Transverse colon (tissue), 4 donors: ENCODE measurements at regions not wholly inside any gene's neighbourhood (a gene's known extent, or its start where the extent isn't known, plus 50 kb on each side); places are given as distances from the start of the nearest gene placed in this dataset.

Experiments
- DNase-seq: peaks from one replicate; pipeline ENCODE4 v3.0.0-alpha.2; 2019
- H3K27ac ChIP-seq, 4 donors: fragments of 200-600 bp; sonication (generic); 2 replicates each; pipeline ENCODE4 v1.5.1; 2016 to 2018; ENCODE audit warnings: inconsistent platforms in 4 of 4
- H3K27me3 ChIP-seq: fragments of 200-600 bp; sonication (generic); 2 replicates; pipeline ENCODE4 v1.5.1; 2017; ENCODE audit warnings: inconsistent platforms
- H3K36me3 ChIP-seq, 4 donors: fragments of 200-600 bp; sonication (generic); 2 replicates each; pipeline ENCODE4 v1.5.1; 2017 to 2019; ENCODE audit warnings: inconsistent platforms in 4 of 4
- H3K4me1 ChIP-seq, 4 donors: fragments of 200-600 bp; sonication (generic); 2 replicates each; pipeline ENCODE4 v1.5.1; 2017 to 2020; ENCODE audit warnings: inconsistent platforms in 4 of 4
- H3K4me3 ChIP-seq, 4 donors: fragments of 200-600 bp; sonication (generic); 1 replicate in 1 of 4; 2 replicates in 3 of 4; pipeline versions ENCODE4 v1.5.1 to v1.6.1; 2017 to 2019; ENCODE audit warnings: inconsistent platforms in 4 of 4
- H3K9me3 ChIP-seq, 2 donors: fragments of 200-600 bp; sonication (generic); 2 replicates each; pipeline ENCODE4 v1.5.1; 2017 to 2019; ENCODE audit warnings: inconsistent platforms in 2 of 2
- CTCF ChIP-seq, 5 experiments: fragments of 200-600 bp in 3 of 5; fragments of 450-650 bp in 2 of 5; sonication (generic) in 3 of 5; IDR thresholded peaks; 1 replicate in 2 of 5; 2 replicates in 3 of 5; pipeline ENCODE4 v1.5.1; 2016 to 2017; ENCODE audit warnings: antibody characterized with exemption in 5 of 5, inconsistent platforms in 3 of 5, mild to moderate bottlenecking in 2 of 5, moderate library complexity in 1 of 5
- EP300 ChIP-seq: sonication (generic); formaldehyde crosslinking; IDR thresholded peaks from one replicate; pipeline ENCODE4 v1.6.1; 2017; ENCODE audit warnings: antibody characterized with exemption, low read depth
- POLR2A ChIP-seq: fragments of 450-650 bp; IDR thresholded peaks from one replicate; pipeline ENCODE4 v1.6.1; 2016; ENCODE audit warnings: antibody characterized with exemption, mild to moderate bottlenecking, moderate library complexity
- POLR2AphosphoS5 ChIP-seq, 3 donors: sonication (generic); formaldehyde crosslinking; IDR thresholded peaks; one replicate each; pipeline ENCODE4 v1.6.1; 2016; ENCODE audit warnings: antibody characterized with exemption in 3 of 3
- WGBS, 2 donors: methylation state at CpG; one replicate each; pipeline ENCODE4 v1.1.5; 2018; ENCODE audit warnings: low coverage in 1 of 2; 5-methylcytosine and 5-hydroxymethylcytosine counted together
- in situ Hi-C, 4 donors: fragments of 200-750 bp; cut with MboI; loops; one replicate each; pipeline versions ENCODE4 v1.15.0 to v1.15.1; 2017; ENCODE audit warnings: low sequenced_read_pairs in 3 of 4, low pct_ligation_motif_present in 1 of 4, low pct_unique_long_range_greater_than_20kb in 1 of 4
- intact Hi-C: fragments of 100-400 bp; cut with DNase I; formaldehyde crosslinking; loops from one replicate; pipeline ENCODE4 v1.15.1; 2023; ENCODE audit warnings: low total_unique reads

GRCh38 chr2:241935774-241936173 lies 66.2 kb downstream of the RTP5 start:
- DNase-seq, result no peak
- no peaks in the 10 kb centered on the region for H3K27me3 ChIP-seq
- no peak overlapping the region for H3K4me3 ChIP-seq
- H3K9me3 ChIP-seq, result no peaks in the 10 kb centered on the region
- H3K27ac ChIP-seq, result no peak overlapping the region
- H3K4me1 ChIP-seq, result peaks cover 12 to 17% (median 14%) of the 10 kb centered on the region in 4 donors
- intact Hi-C loops, result no loop called here
- TF ChIP-seq EP300, result no peak
- TF ChIP-seq CTCF (IDR thresholded peaks at IDR 0.05), result no peak
- no peak for TF ChIP-seq POLR2A
- no peak for TF ChIP-seq POLR2AphosphoS5 (IDR thresholded peaks at IDR 0.05)
- in situ Hi-C loops, result no loop called here
- WGBS, 2 donors, result 91 to 92% methylated on average over 4 to 6 of the region's 6 CpGs
- no peaks in the 10 kb centered on the region for H3K36me3 ChIP-seq

- H3K27me3 ChIP-seq, result no peaks in the 10 kb centered on the region
- no peak for DNase-seq
- no peaks in the 10 kb centered on the region for H3K36me3 ChIP-seq
- H3K27ac ChIP-seq, result no peak overlapping the region
- 86% methylated on average over 55 of the region's 55 CpGs; no CpG with 5 or more reads in 1 of the 2 donors for WGBS, 2 donors
- in situ Hi-C loops, result no loop called here
- H3K4me3 ChIP-seq, result no peak overlapping the region
- no peaks in the 10 kb centered on the region for H3K9me3 ChIP-seq
- intact Hi-C loops, result no loop called here
- peaks cover 12 to 17% (median 14%) of the 10 kb centered on the region in 4 donors for H3K4me1 ChIP-seq
- TF ChIP-seq POLR2A, result no peak
- no peak for TF ChIP-seq EP300
- no peak for TF ChIP-seq POLR2AphosphoS5 (IDR thresholded peaks at IDR 0.05)
- no peak for TF ChIP-seq CTCF (IDR thresholded peaks at IDR 0.05)
Observed at GRCh38 chr2:241936457-241937133, 67.1 kb downstream of the RTP5 start.

- H3K4me1 ChIP-seq, result peaks cover 12 to 17% (median 14%) of the 10 kb centered on the region in 4 donors
- intact Hi-C loops, result no loop called here
- no peak overlapping the region for H3K27ac ChIP-seq
- no peak overlapping the region for H3K4me3 ChIP-seq
- H3K9me3 ChIP-seq, result no peaks in the 10 kb centered on the region
- H3K27me3 ChIP-seq, result no peaks in the 10 kb centered on the region
- 92% methylated on average over 15 of the region's 15 CpGs; no CpG with 5 or more reads in 1 of the 2 donors for WGBS, 2 donors
- no peak for DNase-seq
- TF ChIP-seq POLR2AphosphoS5 (IDR thresholded peaks at IDR 0.05) (no peak), EP300 (no peak), POLR2A (no peak), CTCF (IDR thresholded peaks at IDR 0.05) (no peak)
- H3K36me3 ChIP-seq, result no peaks in the 10 kb centered on the region
- in situ Hi-C loops, result no loop called here
Observed at GRCh38 chr2:241937297-241937696, 67.8 kb downstream of the RTP5 start.

- Histone ChIP-seq H3K4me1 (peaks cover 0 to under 1% (median 0%) of the 10 kb centered on the region in 4 donors), H3K4me3 (no peak overlapping the region), H3K36me3 (no peaks in the 10 kb centered on the region), H3K27ac (no peak overlapping the region), H3K9me3 (no peaks in the 10 kb centered on the region), H3K27me3 (no peaks in the 10 kb centered on the region)
- 76% methylated on average over 7 of the region's 7 CpGs; no CpG with 5 or more reads in 1 of the 2 donors for WGBS, 2 donors
- intact Hi-C loops, result no loop called here
- TF ChIP-seq POLR2A (no peak), CTCF (IDR thresholded peaks at IDR 0.05) (no peak), EP300 (no peak), POLR2AphosphoS5 (IDR thresholded peaks at IDR 0.05) (no peak)
- DNase-seq, result no peak
- in situ Hi-C loops, result no loop called here
Observed at GRCh38 chr2:241939541-241939940, 70.0 kb downstream of the RTP5 start.
